ENCODE measurements at regions not wholly inside any gene's neighbourhood (a gene's known extent, or its start where the extent isn't known, plus 50 kb on each side); places are given as distances from the start of the nearest gene placed in this dataset.
"Not testable (repeated sequence)": the region's sequence is repeated elsewhere in the genome, so short reads cannot be mapped to it uniquely, and the experiment has no call there.

GRCh38 chr4:12932203-12932788 lies 551.8 kb downstream of the RAB28 start:
- no peak for DNase-seq (ENCODE audit: low read depth)

GRCh38 chr4:12929784-12930183 lies 554.4 kb downstream of the RAB28 start:
- DNase-seq (ENCODE audit: low read depth), result no peak

GRCh38 chr4:12928751-12929150 lies 555.4 kb downstream of the RAB28 start:
- no peak for DNase-seq (ENCODE audit: low read depth)

- DNase-seq (ENCODE audit: low read depth), result no peak
Measured at GRCh38 chr4:12926189-12927066, 557.7 kb downstream of the RAB28 start.

GRCh38 chr4:12924728-12925320 lies 559.3 kb downstream of the RAB28 start:
- DNase-seq (ENCODE audit: low read depth), result no peak

GRCh38 chr4:12924253-12924652 lies 559.9 kb downstream of the RAB28 start:
- no peak for DNase-seq (ENCODE audit: low read depth)

- no peak for DNase-seq (ENCODE audit: low read depth)
Measured at GRCh38 chr4:12912896-12913418, 571.2 kb downstream of the RAB28 start.

- DNase-seq (ENCODE audit: low read depth), result no peak
Measured at GRCh38 chr4:12911750-12912358, 572.3 kb downstream of the RAB28 start.

GRCh38 chr4:12903640-12904039 lies 580.5 kb downstream of the RAB28 start:
- not testable (repeated sequence) for DNase-seq (ENCODE audit: low read depth)

- no peak for DNase-seq (ENCODE audit: low read depth)
Measured at GRCh38 chr4:12902735-12903134, 581.4 kb downstream of the RAB28 start.

GRCh38 chr4:12897954-12898353 lies 586.2 kb downstream of the RAB28 start:
- DNase-seq (ENCODE audit: low read depth), result no peak

- no peak for DNase-seq (ENCODE audit: low read depth)
Measured at GRCh38 chr4:12894062-12894461, 590.1 kb downstream of the RAB28 start.

- DNase-seq (ENCODE audit: low read depth), result no peak
Measured at GRCh38 chr4:12889054-12889453, 595.1 kb downstream of the RAB28 start.

GRCh38 chr4:12884846-12885796 lies 599.0 kb downstream of the RAB28 start:
- DNase-seq (ENCODE audit: low read depth), result no peak

- no peak for DNase-seq (ENCODE audit: low read depth)
Measured at GRCh38 chr4:12881945-12882584, 602.1 kb downstream of the RAB28 start.

- DNase-seq (ENCODE audit: low read depth), result no peak
Measured at GRCh38 chr4:12880844-12881243, 603.3 kb downstream of the RAB28 start.

- no peak for DNase-seq (ENCODE audit: low read depth)
Measured at GRCh38 chr4:12879496-12879895, 604.6 kb downstream of the RAB28 start.

- DNase-seq (ENCODE audit: low read depth), result no peak
Measured at GRCh38 chr4:12875640-12876243, 608.4 kb downstream of the RAB28 start.

- no peak for DNase-seq (ENCODE audit: low read depth)
Measured at GRCh38 chr4:12873351-12873750, 610.8 kb downstream of the RAB28 start.

GRCh38 chr4:12861422-12861821 lies 622.7 kb downstream of the RAB28 start:
- no peak for DNase-seq (ENCODE audit: low read depth)
